ENCODE measurements at regions not wholly inside any gene's neighbourhood (a gene's known extent, or its start where the extent isn't known, plus 50 kb on each side); places are given as distances from the start of the nearest gene placed in this dataset.
"Not testable (repeated sequence)": the region's sequence is repeated elsewhere in the genome, so short reads cannot be mapped to it uniquely, and the experiment has no call there.

DNA sequence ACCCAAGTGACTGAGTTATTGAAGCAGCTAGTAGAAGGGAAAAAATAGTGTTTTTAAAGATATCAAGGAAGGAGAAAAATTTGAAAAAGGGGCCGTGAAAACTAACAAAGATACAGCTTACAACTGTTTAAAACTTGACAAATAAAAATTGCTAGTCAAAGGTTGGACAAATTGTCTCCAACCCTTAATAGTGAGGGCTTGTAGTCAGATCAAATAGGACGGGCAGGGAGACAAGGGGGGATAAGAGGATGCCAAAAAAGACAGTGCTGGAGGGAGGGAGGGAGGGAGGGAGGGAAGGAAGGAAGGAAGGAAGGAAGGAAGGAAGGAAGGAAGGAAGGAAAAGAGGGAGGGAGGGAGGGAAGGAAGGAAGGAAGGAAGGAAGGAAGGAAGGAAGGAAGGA, 1825.8 kb upstream of the MIR17HG start:
- not testable (repeated sequence) for DNase-seq

DNA sequence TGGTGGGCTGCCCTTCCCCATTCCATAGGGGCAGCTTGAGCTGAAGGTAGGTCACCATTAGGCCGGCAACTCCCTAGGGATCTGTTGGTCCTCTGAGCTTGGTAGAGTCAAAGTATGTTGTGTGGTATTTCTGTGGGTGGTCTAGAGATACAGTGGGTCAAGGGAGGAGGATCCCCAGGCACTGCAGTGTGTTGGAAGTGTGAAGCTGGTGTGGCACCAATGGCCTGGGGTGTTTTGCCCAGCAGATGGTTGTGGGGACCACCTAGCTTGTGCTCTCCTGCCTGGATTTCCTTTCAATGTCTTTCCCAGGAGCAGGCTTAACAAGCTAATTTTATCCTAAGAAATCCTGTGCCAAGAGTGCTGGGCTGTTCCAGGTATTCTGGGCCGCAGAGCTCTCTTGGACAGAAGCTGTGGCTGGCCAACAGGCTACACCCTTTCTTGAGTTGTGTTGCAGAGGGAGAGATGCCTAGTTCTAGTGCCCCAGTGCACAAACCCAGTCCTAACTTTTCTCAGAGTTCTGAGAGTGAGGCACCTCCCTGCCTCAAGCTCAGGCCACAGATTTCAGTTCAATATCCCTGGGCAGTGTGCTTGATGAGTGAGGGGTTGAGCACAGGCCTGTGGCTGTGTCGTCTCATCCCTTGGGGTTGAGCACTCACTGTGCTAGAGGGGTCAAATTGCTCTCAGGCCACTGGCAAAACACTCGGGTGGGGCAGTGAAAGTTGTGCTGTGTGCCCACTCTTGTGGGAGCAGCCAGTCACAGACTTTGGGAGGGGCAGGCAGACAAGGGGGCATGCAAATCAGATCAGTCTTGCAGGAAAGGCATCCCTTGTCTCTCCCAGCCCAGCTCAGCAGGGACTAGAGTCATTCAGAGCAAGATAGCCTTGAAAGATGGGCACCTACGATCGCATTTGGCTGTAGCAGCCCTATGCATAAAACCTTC, 1806.1 kb upstream of the MIR17HG start:
- DNase-seq = no peak

DNA sequence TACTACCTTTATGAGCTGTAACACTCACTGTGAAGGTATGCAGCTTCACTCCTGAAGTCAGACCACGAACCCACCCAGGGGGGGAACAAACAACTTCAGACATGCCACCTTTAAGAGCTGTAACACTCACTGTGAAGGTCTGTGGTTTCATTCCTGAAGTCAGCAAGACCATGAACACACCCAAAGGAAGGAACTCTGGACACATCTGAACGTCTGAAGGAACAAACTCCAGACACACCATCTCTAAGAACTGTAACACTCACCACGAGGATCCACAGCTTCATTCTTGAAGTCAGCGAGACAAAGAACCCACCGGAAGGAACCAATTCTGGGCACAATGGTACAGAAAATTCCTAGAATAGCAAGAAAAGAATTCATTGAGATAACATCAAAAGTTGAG, 1796.5 kb upstream of the MIR17HG start:
- no peak for DNase-seq

DNA sequence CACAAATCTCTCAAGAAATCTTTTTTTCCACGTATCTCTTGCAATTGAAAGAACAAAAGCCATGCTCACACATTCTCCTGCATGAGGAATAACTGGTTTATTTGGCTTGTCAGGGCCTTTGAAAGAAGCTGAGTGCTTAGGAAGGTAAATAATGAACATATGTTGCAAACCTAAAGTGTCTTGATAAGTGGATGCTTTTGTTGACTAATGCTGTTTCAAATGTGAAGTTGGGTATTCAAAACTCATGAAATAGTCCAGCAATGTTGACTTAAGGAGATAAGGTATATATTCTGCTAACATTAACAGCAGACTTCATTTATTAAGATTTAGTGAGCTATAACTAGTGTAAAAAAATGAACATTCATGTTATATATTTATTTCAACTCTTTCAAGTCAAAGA, 1792.7 kb upstream of the MIR17HG start:
- DNase-seq = peak; percentile 17

- no peak for DNase-seq
These were observed 1781.9 kb upstream of the MIR17HG start for GRCh38 chr13:89565476-89566100.

GRCh38 chr13:89567025-89567424, 1780.5 kb upstream of the MIR17HG start:
- no peak for DNase-seq

- DNase-seq = no peak
These were observed 1779.2 kb upstream of the MIR17HG start for GRCh38 chr13:89568276-89568675.

- DNase-seq = peak; percentile 14
These were observed 1778.7 kb upstream of the MIR17HG start for GRCh38 chr13:89568746-89569145.

DNA sequence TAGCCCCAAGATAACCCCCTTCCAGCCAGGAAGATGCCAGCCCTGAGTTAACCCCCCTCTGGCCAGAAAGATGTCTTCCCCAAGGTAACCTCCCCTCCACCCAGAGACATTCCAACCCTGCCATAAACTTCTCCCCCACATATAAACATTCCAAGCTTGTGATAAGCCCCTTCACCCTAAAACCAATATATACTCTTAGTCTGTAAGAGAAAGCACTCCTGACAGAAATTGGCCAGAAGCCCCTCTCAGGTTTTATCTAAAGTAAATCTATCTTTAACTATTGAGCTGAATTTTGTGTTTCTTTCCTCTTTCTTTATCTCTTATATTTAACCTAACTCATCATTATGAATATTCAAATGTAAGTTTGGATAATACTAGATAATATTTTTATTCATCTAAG, 1775.8 kb upstream of the MIR17HG start:
- DNase-seq = no peak

DNA sequence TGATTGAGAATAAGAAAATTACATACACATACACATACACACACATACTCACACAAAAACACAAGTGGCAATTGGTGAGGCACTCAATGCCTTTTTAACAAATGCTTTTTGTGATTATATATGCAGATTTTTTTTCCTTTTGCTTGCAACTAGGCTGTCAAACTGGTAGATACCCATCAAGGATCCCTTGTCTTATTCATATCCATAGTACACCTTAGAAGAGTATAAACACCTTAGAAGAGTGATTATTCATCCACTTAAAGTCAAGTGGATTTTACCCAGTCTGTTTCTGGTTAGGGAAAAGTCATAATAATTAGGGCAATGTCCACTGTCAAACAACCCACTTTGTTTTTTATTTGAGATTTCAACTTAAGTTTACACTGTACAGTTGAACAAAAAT, 1773.4 kb upstream of the MIR17HG start:
- DNase-seq = peak; percentile 32

DNA sequence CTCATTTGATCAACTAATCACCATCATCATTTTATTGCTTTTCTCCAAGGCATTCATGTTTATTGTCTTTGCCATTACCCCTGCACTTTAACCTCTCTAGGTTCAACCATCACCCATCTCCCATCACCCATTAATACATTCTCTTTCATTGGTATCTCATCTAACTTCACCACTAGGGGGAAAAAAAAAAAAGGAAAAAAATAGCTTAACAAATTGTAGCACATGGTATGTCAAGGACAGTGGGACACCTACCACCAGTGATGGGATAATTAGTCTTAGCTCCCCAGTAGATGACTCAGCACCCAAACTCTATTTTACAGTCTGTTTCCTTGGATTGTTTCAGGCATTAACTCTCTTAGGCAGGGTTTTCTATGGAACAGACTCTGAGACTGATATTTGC, 1770.2 kb upstream of the MIR17HG start:
- no peak for DNase-seq

DNA sequence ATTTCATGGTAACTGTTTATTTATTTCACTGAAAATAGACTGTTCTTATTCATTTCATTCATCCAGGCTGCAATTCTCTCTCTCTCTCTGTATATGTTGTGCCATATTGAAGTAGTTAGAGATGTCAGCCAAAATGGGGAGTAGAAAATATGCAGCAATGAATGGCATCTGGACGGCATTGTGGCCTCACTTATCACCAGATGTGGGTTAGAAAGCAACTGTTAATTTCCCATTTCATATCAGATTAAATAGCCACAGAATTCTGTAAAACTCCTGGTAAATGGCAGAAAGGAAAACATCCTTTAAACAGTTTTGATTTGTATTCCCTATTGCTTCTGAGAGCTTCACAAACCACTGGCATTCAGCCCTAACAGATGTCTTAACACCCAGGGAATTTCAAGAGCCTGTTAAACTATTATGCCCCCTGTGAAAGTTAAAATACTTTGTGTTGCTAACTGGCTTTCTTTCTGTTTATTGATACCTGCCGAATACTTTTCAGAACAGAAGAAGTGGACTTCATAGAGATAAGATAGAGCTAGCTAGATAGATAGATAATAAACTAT, 1763.3 kb upstream of the MIR17HG start:
- DNase-seq = no peak

DNA sequence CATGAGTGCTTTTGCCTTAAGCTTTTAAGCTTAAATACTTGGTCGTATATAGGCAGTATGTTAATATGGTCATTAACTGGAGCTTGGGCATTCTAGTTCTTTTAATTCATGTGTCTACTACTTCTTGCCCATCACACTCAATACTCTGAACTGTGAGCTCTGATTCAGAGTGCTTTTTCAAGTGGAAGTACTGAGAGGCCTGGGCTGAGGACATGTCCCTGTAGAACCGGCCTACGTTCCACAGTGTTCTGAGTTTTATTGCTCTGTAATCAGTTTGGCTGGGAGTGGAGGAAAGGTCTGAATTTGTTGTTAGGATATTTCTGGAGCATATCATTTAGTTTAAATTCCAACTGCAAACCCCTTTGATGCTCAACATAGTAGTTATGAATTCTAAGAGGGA, 1744.8 kb upstream of the MIR17HG start:
- no peak for DNase-seq

GRCh38 chr13:89603187-89603586, 1744.3 kb upstream of the MIR17HG start:
- no peak for DNase-seq

DNA sequence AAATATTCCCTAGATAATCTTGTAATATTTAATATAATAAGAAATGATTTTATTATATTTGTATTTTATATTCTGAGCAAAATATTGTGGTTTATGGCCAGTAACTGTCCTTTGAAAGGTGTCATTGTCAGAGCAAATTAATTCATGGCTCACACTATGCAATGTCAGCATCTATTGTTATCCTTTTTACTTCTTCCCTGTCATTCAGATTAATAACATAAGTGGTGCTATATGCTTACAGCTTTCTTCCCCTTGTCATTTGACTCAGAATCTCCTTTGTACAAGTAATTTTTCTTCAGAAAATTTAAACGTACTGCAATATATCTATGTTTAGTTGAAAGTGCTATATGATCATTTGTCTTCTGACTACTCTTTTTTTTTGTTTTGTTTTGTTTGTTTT, 1738.2 kb upstream of the MIR17HG start:
- no peak for DNase-seq

DNA sequence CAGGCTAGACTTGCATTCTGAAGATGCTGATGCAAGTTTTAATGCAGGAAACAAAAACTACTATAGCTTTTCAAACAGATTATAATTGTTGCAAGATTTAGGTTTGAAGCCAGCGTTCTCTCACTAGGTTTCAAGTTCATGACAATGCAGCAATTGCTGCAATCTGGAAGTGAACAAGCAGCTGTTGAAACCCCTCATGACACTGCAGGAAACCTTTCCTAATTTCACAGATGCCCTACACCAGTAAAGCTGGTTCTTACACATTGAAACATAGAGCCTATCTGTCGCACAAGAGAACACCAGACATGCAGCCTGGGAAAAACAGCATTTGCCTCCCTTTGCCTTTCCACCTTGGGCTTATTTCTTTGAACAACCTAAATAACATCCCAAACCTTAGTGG, 1737.2 kb upstream of the MIR17HG start:
- DNase-seq = no peak

GRCh38 chr13:89610881-89611280, 1736.6 kb upstream of the MIR17HG start:
- DNase-seq = no peak

DNA sequence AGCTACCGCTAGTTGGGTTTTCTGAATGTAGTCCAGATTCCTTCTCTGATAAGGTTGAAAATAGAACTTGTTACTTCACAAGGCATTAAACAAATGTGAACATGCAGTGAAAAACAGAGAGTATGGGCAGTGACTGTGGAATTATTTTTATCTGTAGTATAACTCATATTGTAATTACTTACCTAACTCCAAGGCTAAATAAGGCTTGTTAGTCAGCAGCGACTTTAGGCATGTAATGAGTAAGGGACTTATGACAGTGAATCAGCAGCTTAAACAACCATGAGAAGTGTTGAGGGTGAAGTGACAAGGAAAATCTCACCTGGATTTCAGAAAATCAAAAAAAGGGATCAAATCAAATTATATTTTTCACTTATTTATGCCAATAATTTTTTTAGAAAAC, 1719.5 kb upstream of the MIR17HG start:
- no peak for DNase-seq

- DNase-seq = peak; percentile 39
These were observed 1718.9 kb upstream of the MIR17HG start for GRCh38 chr13:89628567-89628966.

- no peak for DNase-seq
These were observed 1697.3 kb upstream of the MIR17HG start for GRCh38 chr13:89650226-89650625.

DNA sequence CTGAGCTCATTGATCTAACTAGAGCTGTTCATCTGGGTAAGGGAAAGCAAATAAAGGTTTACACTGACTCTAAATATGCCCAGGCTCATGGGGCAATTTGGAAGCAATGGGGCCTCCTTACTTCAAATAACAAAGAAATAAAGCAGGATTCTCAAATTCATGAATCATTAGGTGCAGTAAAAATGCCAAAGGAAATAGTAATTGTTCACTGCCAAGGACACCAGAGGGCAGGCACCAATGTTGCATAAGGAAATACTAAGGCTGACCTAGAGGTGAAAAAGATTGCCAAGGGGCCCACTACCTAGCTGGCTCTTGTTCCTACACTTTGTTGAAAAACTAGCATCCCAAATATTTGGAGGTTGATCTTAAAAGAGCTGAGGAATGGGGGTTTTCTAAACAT, 1686.7 kb upstream of the MIR17HG start:
- DNase-seq = no peak

GRCh38 chr13:89673789-89674311, 1673.6 kb upstream of the MIR17HG start:
- DNase-seq = no peak

- DNase-seq = no peak
These were observed 1668.9 kb upstream of the MIR17HG start for GRCh38 chr13:89678466-89679121.
